H1 (cell line): ENCODE measurements at regions not wholly inside any gene's neighbourhood (a gene's known extent, or its start where the extent isn't known, plus 50 kb on each side); places are given as distances from the start of the nearest gene placed in this dataset.

Source experiments
- EZH2 ChIP-seq: fragments of 200-600 bp; sonication (generic); IDR thresholded peaks from 2 replicates; pipeline ENCODE4 v1.7.1; 2012; ENCODE audit warnings: low read depth, mild to moderate bottlenecking, moderate library complexity, low read length, inconsistent platforms; ENCODE audit not compliant: severe bottlenecking
- FOSL1 ChIP-seq: IDR thresholded peaks from 2 replicates; pipeline ENCODE4 v1.6.1; 2011; ENCODE audit warnings: mild to moderate bottlenecking, low read depth, low read length, moderate library complexity; ENCODE audit not compliant: insufficient read depth
- KDM5A ChIP-seq: fragments of 200-600 bp; IDR thresholded peaks from 2 replicates; pipeline ENCODE4 v1.7.1; 2012; ENCODE audit warnings: mild to moderate bottlenecking, low read length, inconsistent platforms, mixed read lengths
- TF ChIP-seq, protein P1 (sequence below): fragments of 300-600 bp; sonication (generic); IDR thresholded peaks from 2 replicates; pipeline ENCODE4 v1.7.1; 2012; ENCODE audit warnings: low read length, moderate library complexity, mild to moderate bottlenecking, inconsistent platforms; ENCODE audit not compliant: insufficient replicate concordance

DNA sequence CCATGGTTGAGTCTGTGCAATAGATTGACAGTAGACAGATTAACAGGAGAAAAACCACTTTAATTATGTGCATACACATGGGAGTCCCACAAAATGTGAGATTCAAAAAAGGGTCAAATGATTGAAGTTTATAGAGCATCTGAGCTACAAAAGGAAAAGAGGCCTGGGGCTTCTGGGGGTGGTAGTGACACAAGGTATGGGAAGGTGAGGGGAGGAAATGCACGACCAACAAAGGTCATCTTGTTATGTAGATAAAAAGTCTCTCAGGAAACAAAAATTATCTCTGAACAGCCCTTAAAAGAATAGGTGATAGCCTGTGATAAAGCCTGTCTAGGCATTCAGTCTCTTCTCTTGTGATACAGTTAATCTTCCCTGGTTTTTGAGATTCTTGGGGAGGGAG lies 141.7 kb downstream of the SEC23IP start (continued):
- no peak for TF ChIP-seq FOSL1
- TF ChIP-seq KDM5A: no peak
- TF ChIP-seq, protein P1, sequence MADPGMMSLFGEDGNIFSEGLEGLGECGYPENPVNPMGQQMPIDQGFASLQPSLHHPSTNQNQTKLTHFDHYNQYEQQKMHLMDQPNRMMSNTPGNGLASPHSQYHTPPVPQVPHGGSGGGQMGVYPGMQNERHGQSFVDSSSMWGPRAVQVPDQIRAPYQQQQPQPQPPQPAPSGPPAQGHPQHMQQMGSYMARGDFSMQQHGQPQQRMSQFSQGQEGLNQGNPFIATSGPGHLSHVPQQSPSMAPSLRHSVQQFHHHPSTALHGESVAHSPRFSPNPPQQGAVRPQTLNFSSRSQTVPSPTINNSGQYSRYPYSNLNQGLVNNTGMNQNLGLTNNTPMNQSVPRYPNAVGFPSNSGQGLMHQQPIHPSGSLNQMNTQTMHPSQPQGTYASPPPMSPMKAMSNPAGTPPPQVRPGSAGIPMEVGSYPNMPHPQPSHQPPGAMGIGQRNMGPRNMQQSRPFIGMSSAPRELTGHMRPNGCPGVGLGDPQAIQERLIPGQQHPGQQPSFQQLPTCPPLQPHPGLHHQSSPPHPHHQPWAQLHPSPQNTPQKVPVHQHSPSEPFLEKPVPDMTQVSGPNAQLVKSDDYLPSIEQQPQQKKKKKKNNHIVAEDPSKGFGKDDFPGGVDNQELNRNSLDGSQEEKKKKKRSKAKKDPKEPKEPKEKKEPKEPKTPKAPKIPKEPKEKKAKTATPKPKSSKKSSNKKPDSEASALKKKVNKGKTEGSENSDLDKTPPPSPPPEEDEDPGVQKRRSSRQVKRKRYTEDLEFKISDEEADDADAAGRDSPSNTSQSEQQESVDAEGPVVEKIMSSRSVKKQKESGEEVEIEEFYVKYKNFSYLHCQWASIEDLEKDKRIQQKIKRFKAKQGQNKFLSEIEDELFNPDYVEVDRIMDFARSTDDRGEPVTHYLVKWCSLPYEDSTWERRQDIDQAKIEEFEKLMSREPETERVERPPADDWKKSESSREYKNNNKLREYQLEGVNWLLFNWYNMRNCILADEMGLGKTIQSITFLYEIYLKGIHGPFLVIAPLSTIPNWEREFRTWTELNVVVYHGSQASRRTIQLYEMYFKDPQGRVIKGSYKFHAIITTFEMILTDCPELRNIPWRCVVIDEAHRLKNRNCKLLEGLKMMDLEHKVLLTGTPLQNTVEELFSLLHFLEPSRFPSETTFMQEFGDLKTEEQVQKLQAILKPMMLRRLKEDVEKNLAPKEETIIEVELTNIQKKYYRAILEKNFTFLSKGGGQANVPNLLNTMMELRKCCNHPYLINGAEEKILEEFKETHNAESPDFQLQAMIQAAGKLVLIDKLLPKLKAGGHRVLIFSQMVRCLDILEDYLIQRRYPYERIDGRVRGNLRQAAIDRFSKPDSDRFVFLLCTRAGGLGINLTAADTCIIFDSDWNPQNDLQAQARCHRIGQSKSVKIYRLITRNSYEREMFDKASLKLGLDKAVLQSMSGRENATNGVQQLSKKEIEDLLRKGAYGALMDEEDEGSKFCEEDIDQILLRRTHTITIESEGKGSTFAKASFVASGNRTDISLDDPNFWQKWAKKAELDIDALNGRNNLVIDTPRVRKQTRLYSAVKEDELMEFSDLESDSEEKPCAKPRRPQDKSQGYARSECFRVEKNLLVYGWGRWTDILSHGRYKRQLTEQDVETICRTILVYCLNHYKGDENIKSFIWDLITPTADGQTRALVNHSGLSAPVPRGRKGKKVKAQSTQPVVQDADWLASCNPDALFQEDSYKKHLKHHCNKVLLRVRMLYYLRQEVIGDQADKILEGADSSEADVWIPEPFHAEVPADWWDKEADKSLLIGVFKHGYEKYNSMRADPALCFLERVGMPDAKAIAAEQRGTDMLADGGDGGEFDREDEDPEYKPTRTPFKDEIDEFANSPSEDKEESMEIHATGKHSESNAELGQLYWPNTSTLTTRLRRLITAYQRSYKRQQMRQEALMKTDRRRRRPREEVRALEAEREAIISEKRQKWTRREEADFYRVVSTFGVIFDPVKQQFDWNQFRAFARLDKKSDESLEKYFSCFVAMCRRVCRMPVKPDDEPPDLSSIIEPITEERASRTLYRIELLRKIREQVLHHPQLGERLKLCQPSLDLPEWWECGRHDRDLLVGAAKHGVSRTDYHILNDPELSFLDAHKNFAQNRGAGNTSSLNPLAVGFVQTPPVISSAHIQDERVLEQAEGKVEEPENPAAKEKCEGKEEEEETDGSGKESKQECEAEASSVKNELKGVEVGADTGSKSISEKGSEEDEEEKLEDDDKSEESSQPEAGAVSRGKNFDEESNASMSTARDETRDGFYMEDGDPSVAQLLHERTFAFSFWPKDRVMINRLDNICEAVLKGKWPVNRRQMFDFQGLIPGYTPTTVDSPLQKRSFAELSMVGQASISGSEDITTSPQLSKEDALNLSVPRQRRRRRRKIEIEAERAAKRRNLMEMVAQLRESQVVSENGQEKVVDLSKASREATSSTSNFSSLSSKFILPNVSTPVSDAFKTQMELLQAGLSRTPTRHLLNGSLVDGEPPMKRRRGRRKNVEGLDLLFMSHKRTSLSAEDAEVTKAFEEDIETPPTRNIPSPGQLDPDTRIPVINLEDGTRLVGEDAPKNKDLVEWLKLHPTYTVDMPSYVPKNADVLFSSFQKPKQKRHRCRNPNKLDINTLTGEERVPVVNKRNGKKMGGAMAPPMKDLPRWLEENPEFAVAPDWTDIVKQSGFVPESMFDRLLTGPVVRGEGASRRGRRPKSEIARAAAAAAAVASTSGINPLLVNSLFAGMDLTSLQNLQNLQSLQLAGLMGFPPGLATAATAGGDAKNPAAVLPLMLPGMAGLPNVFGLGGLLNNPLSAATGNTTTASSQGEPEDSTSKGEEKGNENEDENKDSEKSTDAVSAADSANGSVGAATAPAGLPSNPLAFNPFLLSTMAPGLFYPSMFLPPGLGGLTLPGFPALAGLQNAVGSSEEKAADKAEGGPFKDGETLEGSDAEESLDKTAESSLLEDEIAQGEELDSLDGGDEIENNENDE: no peak
- TF ChIP-seq EZH2: no peak
